ENCODE measurements at regions not wholly inside any gene's neighbourhood (a gene's known extent, or its start where the extent isn't known, plus 50 kb on each side); places are given as distances from the start of the nearest gene placed in this dataset.

- DNase-seq (ENCODE audit: low read depth): no peak
- H3K4me3 ChIP-seq (ENCODE audit: low read depth, low read length): no peak overlapping the region
- TF ChIP-seq, protein P1, sequence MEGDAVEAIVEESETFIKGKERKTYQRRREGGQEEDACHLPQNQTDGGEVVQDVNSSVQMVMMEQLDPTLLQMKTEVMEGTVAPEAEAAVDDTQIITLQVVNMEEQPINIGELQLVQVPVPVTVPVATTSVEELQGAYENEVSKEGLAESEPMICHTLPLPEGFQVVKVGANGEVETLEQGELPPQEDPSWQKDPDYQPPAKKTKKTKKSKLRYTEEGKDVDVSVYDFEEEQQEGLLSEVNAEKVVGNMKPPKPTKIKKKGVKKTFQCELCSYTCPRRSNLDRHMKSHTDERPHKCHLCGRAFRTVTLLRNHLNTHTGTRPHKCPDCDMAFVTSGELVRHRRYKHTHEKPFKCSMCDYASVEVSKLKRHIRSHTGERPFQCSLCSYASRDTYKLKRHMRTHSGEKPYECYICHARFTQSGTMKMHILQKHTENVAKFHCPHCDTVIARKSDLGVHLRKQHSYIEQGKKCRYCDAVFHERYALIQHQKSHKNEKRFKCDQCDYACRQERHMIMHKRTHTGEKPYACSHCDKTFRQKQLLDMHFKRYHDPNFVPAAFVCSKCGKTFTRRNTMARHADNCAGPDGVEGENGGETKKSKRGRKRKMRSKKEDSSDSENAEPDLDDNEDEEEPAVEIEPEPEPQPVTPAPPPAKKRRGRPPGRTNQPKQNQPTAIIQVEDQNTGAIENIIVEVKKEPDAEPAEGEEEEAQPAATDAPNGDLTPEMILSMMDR (conservative IDR thresholded peaks at IDR 0.05; ENCODE audit: low read depth, low read length): no peak
Observed at GRCh38 chr13:90806892-90807291, 540.6 kb upstream of the MIR17HG start.

GRCh38 chr13:90808838-90809237 lies 538.6 kb upstream of the MIR17HG start:
- TF ChIP-seq, protein P1 (conservative IDR thresholded peaks at IDR 0.05; ENCODE audit: low read depth, low read length): no peak
- no peak overlapping the region for H3K4me3 ChIP-seq (ENCODE audit: low read depth, low read length)
- no peak for DNase-seq (ENCODE audit: low read depth)

- H3K4me3 ChIP-seq (ENCODE audit: low read depth, low read length): no peak overlapping the region
- TF ChIP-seq, protein P1 (conservative IDR thresholded peaks at IDR 0.05; ENCODE audit: low read depth, low read length): no peak
Observed at GRCh38 chr13:90824032-90824431, 523.5 kb upstream of the MIR17HG start.

DNA sequence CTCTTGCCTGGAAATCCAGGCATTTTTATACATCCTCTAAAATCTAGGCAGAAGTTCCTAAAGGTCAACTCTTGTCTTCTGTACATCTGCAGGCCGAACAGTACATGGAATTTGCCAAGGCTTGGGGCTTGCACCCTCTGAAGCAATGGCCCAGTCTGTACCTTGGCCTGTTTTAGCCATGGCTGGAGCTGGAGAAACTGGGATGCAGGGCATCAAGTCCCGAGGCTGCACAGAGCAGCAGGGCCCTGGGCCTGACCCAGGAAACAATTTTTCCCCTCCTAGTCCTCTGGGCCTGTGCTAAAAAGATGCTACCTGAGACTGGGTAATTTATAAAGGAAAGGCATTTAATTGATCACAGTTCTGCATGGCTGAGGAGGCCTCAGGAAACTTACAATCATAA lies 520.8 kb upstream of the MIR17HG start:
- no peak overlapping the region for H3K4me3 ChIP-seq (ENCODE audit: low read depth, low read length)
- DNase-seq (ENCODE audit: low read depth): no peak
- TF ChIP-seq, protein P1 (conservative IDR thresholded peaks at IDR 0.05; ENCODE audit: low read depth, low read length): no peak

More at GRCh38 chr13:90824032-90824431, 523.5 kb upstream of the MIR17HG start:
- no peak for DNase-seq (ENCODE audit: low read depth)

DNA sequence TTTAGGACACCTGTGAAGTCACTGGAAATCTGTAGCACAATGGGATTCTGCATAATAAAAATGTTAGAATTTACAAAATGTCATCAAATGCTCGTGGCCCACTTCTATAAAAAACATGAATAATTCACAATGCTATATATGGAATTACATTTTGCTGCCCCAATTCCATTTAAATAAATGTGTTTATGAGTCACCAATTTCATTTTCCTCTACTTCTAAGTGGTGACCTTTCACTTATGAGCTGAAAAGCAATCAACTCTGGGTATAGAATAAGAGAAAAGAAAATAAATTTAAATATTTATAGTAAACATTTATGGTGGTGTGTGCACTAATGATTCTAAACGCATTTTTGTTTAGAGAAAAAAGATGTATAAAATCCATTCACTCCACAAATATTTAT lies 516.7 kb upstream of the MIR17HG start:
- H3K4me3 ChIP-seq (ENCODE audit: low read depth, low read length): no peak overlapping the region
- DNase-seq (ENCODE audit: low read depth): no peak
- TF ChIP-seq, protein P1 (conservative IDR thresholded peaks at IDR 0.05; ENCODE audit: low read depth, low read length): no peak

GRCh38 chr13:90833951-90834350 lies 513.5 kb upstream of the MIR17HG start:
- TF ChIP-seq, protein P1 (conservative IDR thresholded peaks at IDR 0.05; ENCODE audit: low read depth, low read length): no peak
- DNase-seq (ENCODE audit: low read depth): no peak
- no peak overlapping the region for H3K4me3 ChIP-seq (ENCODE audit: low read depth, low read length)

DNA sequence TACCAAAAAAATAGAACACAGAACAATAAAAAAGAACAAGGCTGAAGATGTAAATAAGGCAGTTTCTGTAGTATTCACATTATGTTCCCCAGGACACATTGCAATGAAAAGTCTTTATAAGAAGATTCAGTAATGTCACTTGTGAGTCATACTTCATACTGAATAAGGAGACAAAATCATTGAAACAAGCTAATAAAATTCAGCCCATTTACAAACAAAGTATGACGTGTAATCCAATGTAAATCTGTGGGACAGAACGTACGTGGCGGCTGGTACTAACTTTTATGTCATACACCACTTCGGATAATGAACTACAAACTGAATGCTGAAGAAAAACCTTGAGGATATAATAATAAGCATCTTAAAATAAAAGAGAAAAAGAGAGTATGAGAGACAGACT lies 512.8 kb upstream of the MIR17HG start:
- TF ChIP-seq, protein P1 (conservative IDR thresholded peaks at IDR 0.05; ENCODE audit: low read depth, low read length): no peak
- no peak overlapping the region for H3K4me3 ChIP-seq (ENCODE audit: low read depth, low read length)
- DNase-seq (ENCODE audit: low read depth): no peak

Measured in epithelial cell of proximal tubule (primary cell).